MM.1S (cell line): ENCODE measurements at regions not wholly inside any gene's neighbourhood (a gene's known extent, or its start where the extent isn't known, plus 50 kb on each side); places are given as distances from the start of the nearest gene placed in this dataset.

Source experiments
- DNase-seq: peaks from one replicate; pipeline ENCODE4 v3.0.0-alpha.2; 2015
- H2AFZ ChIP-seq: fragments of 300-600 bp; sonication (generic); 2 replicates; pipeline ENCODE4 v1.6.0; 2016; ENCODE audit warnings: antibody characterized with exemption, low read length
- H3F3A ChIP-seq: fragments of 300-600 bp; sonication (generic); 2 replicates; pipeline ENCODE4 v1.6.1; 2016; ENCODE audit warnings: mild to moderate bottlenecking, antibody characterized with exemption, low read length, moderate library complexity, mixed read lengths; ENCODE audit not compliant: insufficient read depth
- H3K27ac ChIP-seq: fragments of 300-600 bp; sonication (generic); 2 replicates; pipeline ENCODE4 v1.5.1; 2016; ENCODE audit warnings: mild to moderate bottlenecking, low read length
- H3K27me3 ChIP-seq: fragments of 300-600 bp; sonication (generic); replicated peaks from 2 replicates; pipeline ENCODE4 v1.6.0; 2016; ENCODE audit warnings: low read length; ENCODE audit not compliant: insufficient read depth
- H3K36me3 ChIP-seq: fragments of 300-600 bp; sonication (generic); replicated peaks from 2 replicates; pipeline ENCODE4 v1.6.1; 2016; ENCODE audit warnings: mild to moderate bottlenecking, low read length, mixed read lengths; ENCODE audit not compliant: insufficient read depth
- H3K4me1 ChIP-seq: fragments of 300-600 bp; sonication (generic); 2 replicates; pipeline ENCODE4 v1.6.1; 2016; ENCODE audit warnings: low read length, mixed read lengths
- H3K4me2 ChIP-seq: fragments of 300-600 bp; sonication (generic); 2 replicates; pipeline ENCODE4 v1.6.0; 2016; ENCODE audit warnings: low read depth, low read length
- H3K4me3 ChIP-seq: fragments of 300-600 bp; sonication (generic); 2 replicates; pipeline ENCODE4 v1.5.1; 2016; ENCODE audit warnings: low read length, mixed read lengths
- H3K79me2 ChIP-seq: fragments of 300-600 bp; sonication (generic); 2 replicates; pipeline ENCODE4 v1.6.1; 2016; ENCODE audit warnings: mixed run types, low read length, mixed read lengths
- H3K9ac ChIP-seq: fragments of 300-600 bp; sonication (generic); 2 replicates; pipeline ENCODE4 v1.6.1; 2016; ENCODE audit warnings: low read length, mixed read lengths
- H3K9me2 ChIP-seq: fragments of 300-600 bp; sonication (generic); replicated peaks from 2 replicates; pipeline ENCODE4 v1.6.1; 2016; ENCODE audit warnings: mild to moderate bottlenecking, low read length, mixed read lengths; ENCODE audit not compliant: insufficient read depth
- H3K9me3 ChIP-seq: fragments of 300-600 bp; sonication (generic); replicated peaks from 2 replicates; pipeline ENCODE4 v1.6.1; 2016; ENCODE audit warnings: mild to moderate bottlenecking, low read length, mixed read lengths; ENCODE audit not compliant: insufficient read depth
- H4K20me1 ChIP-seq: fragments of 300-600 bp; sonication (generic); 2 replicates; pipeline ENCODE4 v1.6.1; 2016; ENCODE audit warnings: mild to moderate bottlenecking, low read length, moderate library complexity, mixed read lengths; ENCODE audit not compliant: insufficient read depth
- CTCF ChIP-seq: fragments of 300-600 bp; sonication (generic); IDR thresholded peaks from 2 replicates; pipeline ENCODE4 v1.5.1; 2016; ENCODE audit warnings: antibody characterized with exemption, low read length, mixed read lengths
- EZH2 ChIP-seq: fragments of 300-600 bp; sonication (generic); optimal IDR thresholded peaks from 2 replicates; pipeline ENCODE3; 2017; ENCODE audit warnings: low read depth, mild to moderate bottlenecking, antibody characterized with exemption, low read length, mixed read lengths
- EZH2phosphoT487 ChIP-seq: fragments of 300-600 bp; sonication (generic); IDR thresholded peaks from 2 replicates; pipeline ENCODE4 v1.6.1; 2018; ENCODE audit warnings: antibody characterized with exemption, low read length

GRCh38 chr6:3981917-3982316 is 97.0 kb downstream of the FAM217A start:
- no peak for DNase-seq
- TF ChIP-seq EZH2 (no peak), CTCF (no peak), EZH2phosphoT487 (no peak)
- Histone ChIP-seq H3K4me1 (peaks cover 14% of the 10 kb centered on the region), H3F3A (peaks cover 9% of the 10 kb centered on the region; the same call in 1 of the 2 replicates), H2AFZ (no peak overlapping the region), H3K4me3 (no peak overlapping the region), H3K9ac (no peak overlapping the region), H3K9me2 (no peaks in the 10 kb centered on the region), H3K36me3 (no peaks in the 10 kb centered on the region), H3K9me3 (no peaks in the 10 kb centered on the region), H3K27ac (no peak overlapping the region), H3K27me3 (no peaks in the 10 kb centered on the region), H4K20me1 (no peaks in the 10 kb centered on the region), H3K79me2 (no peaks in the 10 kb centered on the region), H3K4me2 (no peak overlapping the region)

GRCh38 chr6:3983778-3984177 is 95.2 kb downstream of the FAM217A start:
- H3K9ac ChIP-seq, result no peak overlapping the region
- H4K20me1 ChIP-seq, result no peaks in the 10 kb centered on the region
- H3K4me1 ChIP-seq, result peaks cover 5% of the 10 kb centered on the region
- no peaks in the 10 kb centered on the region for H3F3A ChIP-seq
- no peaks in the 10 kb centered on the region for H3K79me2 ChIP-seq
- no peak overlapping the region for H3K27ac ChIP-seq
- TF ChIP-seq EZH2, result no peak
- no peak for TF ChIP-seq CTCF
- TF ChIP-seq EZH2phosphoT487, result no peak
- no peaks in the 10 kb centered on the region for H3K27me3 ChIP-seq
- H3K9me2 ChIP-seq, result no peaks in the 10 kb centered on the region
- H3K36me3 ChIP-seq, result no peaks in the 10 kb centered on the region
- no peak for DNase-seq
- H3K9me3 ChIP-seq, result no peaks in the 10 kb centered on the region
- no peak overlapping the region for H3K4me2 ChIP-seq
- H3K4me3 ChIP-seq, result no peak overlapping the region
- H2AFZ ChIP-seq, result no peak overlapping the region

GRCh38 chr6:3984494-3984893 is 94.4 kb downstream of the FAM217A start:
- H3K4me2 ChIP-seq, result no peak overlapping the region
- no peaks in the 10 kb centered on the region for H3K27me3 ChIP-seq
- no peaks in the 10 kb centered on the region for H4K20me1 ChIP-seq
- H3F3A ChIP-seq, result no peaks in the 10 kb centered on the region
- H2AFZ ChIP-seq, result no peak overlapping the region
- no peak overlapping the region for H3K4me3 ChIP-seq
- no peaks in the 10 kb centered on the region for H3K9me3 ChIP-seq
- H3K27ac ChIP-seq, result no peak overlapping the region
- H3K36me3 ChIP-seq, result no peaks in the 10 kb centered on the region
- no peak for TF ChIP-seq CTCF
- no peak for TF ChIP-seq EZH2
- no peak for TF ChIP-seq EZH2phosphoT487
- H3K4me1 ChIP-seq, result peaks cover 5% of the 10 kb centered on the region; the same call in 1 of the 2 replicates
- H3K79me2 ChIP-seq, result no peaks in the 10 kb centered on the region
- no peaks in the 10 kb centered on the region for H3K9me2 ChIP-seq
- no peak for DNase-seq
- H3K9ac ChIP-seq, result no peak overlapping the region
